ENCODE measurements at regions not wholly inside any gene's neighbourhood (a gene's known extent, or its start where the extent isn't known, plus 50 kb on each side); places are given as distances from the start of the nearest gene placed in this dataset.
"Not testable (repeated sequence)": the region's sequence is repeated elsewhere in the genome, so short reads cannot be mapped to it uniquely, and the experiment has no call there.

DNA sequence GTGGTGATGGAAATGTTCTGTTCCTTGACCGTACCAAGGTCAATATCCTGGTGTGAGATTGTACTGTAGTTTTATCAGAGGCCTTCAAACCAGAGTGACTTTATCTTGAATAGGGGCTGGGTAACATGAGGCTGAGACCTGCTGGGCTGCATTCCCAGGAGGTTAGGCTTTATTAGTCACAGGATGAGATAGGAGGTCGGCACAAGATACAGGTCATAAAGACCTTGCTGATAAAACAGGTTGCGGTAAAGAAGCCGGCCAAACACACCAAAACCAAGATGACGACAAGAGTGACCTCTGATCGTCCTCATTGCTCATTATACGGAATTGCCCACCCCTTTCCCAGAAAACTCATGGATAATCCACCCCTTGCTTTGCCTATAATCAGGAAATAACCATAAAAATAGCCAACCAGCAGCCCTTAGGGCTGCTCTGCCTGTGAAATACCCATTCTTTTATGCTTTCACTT lies 123.8 kb upstream of the MXRA5 start:
- not testable (repeated sequence) for TF ChIP-seq POLR2AphosphoS5 (IDR thresholded peaks at IDR 0.05; ENCODE audit: insufficient read depth, low read depth, low read length); POLR2A (IDR thresholded peaks at IDR 0.05; ENCODE audit: low read depth, low read length); FOS (IDR thresholded peaks at IDR 0.05; ENCODE audit: borderline replicate concordance, insufficient read depth, low read length); GATA2 (IDR thresholded peaks at IDR 0.05; ENCODE audit: insufficient read depth, insufficient read length, low read depth, low read length); EZH2 (IDR thresholded peaks at IDR 0.05; ENCODE audit: borderline replicate concordance, low read depth, low read length, severe bottlenecking)
- TF ChIP-seq, protein P1, sequence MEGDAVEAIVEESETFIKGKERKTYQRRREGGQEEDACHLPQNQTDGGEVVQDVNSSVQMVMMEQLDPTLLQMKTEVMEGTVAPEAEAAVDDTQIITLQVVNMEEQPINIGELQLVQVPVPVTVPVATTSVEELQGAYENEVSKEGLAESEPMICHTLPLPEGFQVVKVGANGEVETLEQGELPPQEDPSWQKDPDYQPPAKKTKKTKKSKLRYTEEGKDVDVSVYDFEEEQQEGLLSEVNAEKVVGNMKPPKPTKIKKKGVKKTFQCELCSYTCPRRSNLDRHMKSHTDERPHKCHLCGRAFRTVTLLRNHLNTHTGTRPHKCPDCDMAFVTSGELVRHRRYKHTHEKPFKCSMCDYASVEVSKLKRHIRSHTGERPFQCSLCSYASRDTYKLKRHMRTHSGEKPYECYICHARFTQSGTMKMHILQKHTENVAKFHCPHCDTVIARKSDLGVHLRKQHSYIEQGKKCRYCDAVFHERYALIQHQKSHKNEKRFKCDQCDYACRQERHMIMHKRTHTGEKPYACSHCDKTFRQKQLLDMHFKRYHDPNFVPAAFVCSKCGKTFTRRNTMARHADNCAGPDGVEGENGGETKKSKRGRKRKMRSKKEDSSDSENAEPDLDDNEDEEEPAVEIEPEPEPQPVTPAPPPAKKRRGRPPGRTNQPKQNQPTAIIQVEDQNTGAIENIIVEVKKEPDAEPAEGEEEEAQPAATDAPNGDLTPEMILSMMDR (IDR thresholded peaks at IDR 0.05; ENCODE audit: extremely low read depth in 1 of 2, insufficient read depth in 1 of 2, low read depth in 1 of 2, low read length in 2 of 2) = not testable (repeated sequence)
- TF ChIP-seq, protein P2, sequence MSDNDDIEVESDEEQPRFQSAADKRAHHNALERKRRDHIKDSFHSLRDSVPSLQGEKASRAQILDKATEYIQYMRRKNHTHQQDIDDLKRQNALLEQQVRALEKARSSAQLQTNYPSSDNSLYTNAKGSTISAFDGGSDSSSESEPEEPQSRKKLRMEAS (IDR thresholded peaks at IDR 0.05; ENCODE audit: insufficient read depth, insufficient read length) = not testable (repeated sequence)
